22Rv1 (cell line): ENCODE measurements at regions not wholly inside any gene's neighbourhood (a gene's known extent, or its start where the extent isn't known, plus 50 kb on each side); places are given as distances from the start of the nearest gene placed in this dataset.

Experiments
- ZFX ChIP-seq: fragments of 450-650 bp; IDR thresholded peaks from 2 replicates; pipeline ENCODE4 v1.6.1; 2017; ENCODE audit warnings: antibody characterized with exemption, borderline replicate concordance
- TF ChIP-seq, protein P1 (sequence below): fragments of 450-650 bp; IDR thresholded peaks from 2 replicates; pipeline ENCODE4 v1.5.1; 2017; ENCODE audit warnings: mild to moderate bottlenecking

DNA sequence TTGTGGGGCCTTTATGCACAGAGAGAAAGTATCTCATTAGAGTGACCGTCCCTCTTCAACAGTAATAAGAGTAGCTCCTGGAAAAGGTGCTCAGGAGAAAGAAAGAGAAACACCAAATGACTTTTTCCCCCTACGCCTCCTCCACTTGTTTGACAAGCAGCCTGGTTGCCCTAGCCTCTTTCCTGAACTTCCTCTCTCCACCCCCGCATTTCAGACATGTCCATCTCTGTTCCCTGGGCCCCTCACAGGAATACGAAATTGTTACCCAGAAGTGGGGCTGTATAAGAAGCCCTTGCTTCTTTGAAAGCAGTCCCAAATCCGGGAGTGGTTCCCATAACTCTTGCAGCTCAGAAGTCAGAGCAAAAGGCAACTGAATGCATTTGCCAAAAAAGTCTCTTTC lies 119.6 kb upstream of the ADO start:
- TF ChIP-seq, protein P1, sequence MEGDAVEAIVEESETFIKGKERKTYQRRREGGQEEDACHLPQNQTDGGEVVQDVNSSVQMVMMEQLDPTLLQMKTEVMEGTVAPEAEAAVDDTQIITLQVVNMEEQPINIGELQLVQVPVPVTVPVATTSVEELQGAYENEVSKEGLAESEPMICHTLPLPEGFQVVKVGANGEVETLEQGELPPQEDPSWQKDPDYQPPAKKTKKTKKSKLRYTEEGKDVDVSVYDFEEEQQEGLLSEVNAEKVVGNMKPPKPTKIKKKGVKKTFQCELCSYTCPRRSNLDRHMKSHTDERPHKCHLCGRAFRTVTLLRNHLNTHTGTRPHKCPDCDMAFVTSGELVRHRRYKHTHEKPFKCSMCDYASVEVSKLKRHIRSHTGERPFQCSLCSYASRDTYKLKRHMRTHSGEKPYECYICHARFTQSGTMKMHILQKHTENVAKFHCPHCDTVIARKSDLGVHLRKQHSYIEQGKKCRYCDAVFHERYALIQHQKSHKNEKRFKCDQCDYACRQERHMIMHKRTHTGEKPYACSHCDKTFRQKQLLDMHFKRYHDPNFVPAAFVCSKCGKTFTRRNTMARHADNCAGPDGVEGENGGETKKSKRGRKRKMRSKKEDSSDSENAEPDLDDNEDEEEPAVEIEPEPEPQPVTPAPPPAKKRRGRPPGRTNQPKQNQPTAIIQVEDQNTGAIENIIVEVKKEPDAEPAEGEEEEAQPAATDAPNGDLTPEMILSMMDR = no peak
- no peak for TF ChIP-seq ZFX
